Glutamatergic neuron (in vitro differentiated cells): ENCODE measurements at regions not wholly inside any gene's neighbourhood (a gene's known extent, or its start where the extent isn't known, plus 50 kb on each side); places are given as distances from the start of the nearest gene placed in this dataset.

Experiments used
- DNase-seq: peaks from one replicate; pipeline ENCODE4 v3.0.0; 2022
- H3K27ac Mint-ChIP-seq: one replicate; pipeline ENCODE4 v1.8.0; 2020; ENCODE audit warnings: mild to moderate bottlenecking, mixed read lengths, inconsistent platforms; ENCODE audit not compliant: unreplicated experiment
- H3K27me3 Mint-ChIP-seq: one replicate; pipeline ENCODE4 v1.8.0; 2020; ENCODE audit warnings: mild to moderate bottlenecking, moderate library complexity, mixed read lengths, inconsistent platforms; ENCODE audit not compliant: unreplicated experiment
- H3K36me3 Mint-ChIP-seq: one replicate; pipeline ENCODE4 v1.8.0; 2020; ENCODE audit warnings: mild to moderate bottlenecking, mixed read lengths, inconsistent platforms; ENCODE audit not compliant: unreplicated experiment
- H3K4me1 Mint-ChIP-seq: one replicate; pipeline ENCODE4 v1.8.0; 2020; ENCODE audit warnings: mild to moderate bottlenecking, low read depth, mixed read lengths, inconsistent platforms; ENCODE audit not compliant: unreplicated experiment
- H3K4me3 Mint-ChIP-seq: one replicate; pipeline ENCODE4 v1.8.0; 2020; ENCODE audit warnings: mild to moderate bottlenecking, mixed read lengths, inconsistent platforms; ENCODE audit not compliant: unreplicated experiment
- H3K9me3 Mint-ChIP-seq: one replicate; pipeline ENCODE4 v1.8.0; 2020; ENCODE audit warnings: mild to moderate bottlenecking, moderate library complexity, mixed read lengths, inconsistent platforms; ENCODE audit not compliant: unreplicated experiment
- TF ChIP-seq, protein P1 (sequence below): fragments of 200-600 bp; sonication (generic); IDR thresholded peaks from one replicate; pipeline ENCODE4 v1.5.0; 2021; ENCODE audit not compliant: partially characterized antibody, unreplicated experiment

DNA sequence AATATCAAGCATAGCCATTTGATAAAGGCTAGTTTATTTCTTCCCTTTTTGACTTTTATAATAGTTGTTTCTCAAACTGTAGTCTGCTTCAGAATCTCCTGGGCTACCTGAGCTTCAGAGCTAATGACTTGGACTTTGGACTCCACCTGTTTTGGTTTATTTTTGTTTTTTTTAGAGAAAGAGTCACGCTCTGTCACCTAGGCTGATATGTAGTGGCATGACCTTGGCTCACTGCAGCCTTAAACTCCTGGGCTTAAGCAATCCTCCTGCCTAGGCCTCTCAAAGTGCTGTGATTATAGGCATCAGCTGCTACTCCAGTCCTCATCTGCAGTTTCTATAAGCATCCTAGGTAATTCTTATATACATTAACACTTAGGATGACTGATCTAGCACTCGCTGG is 90.5 kb downstream of the DDIT4L start:
- H3K27ac Mint-ChIP-seq: no peak overlapping the region
- no peak overlapping the region for H3K4me3 Mint-ChIP-seq
- H3K9me3 Mint-ChIP-seq: no peaks in the 10 kb centered on the region
- H3K27me3 Mint-ChIP-seq: no peaks in the 10 kb centered on the region
- TF ChIP-seq, protein P1, sequence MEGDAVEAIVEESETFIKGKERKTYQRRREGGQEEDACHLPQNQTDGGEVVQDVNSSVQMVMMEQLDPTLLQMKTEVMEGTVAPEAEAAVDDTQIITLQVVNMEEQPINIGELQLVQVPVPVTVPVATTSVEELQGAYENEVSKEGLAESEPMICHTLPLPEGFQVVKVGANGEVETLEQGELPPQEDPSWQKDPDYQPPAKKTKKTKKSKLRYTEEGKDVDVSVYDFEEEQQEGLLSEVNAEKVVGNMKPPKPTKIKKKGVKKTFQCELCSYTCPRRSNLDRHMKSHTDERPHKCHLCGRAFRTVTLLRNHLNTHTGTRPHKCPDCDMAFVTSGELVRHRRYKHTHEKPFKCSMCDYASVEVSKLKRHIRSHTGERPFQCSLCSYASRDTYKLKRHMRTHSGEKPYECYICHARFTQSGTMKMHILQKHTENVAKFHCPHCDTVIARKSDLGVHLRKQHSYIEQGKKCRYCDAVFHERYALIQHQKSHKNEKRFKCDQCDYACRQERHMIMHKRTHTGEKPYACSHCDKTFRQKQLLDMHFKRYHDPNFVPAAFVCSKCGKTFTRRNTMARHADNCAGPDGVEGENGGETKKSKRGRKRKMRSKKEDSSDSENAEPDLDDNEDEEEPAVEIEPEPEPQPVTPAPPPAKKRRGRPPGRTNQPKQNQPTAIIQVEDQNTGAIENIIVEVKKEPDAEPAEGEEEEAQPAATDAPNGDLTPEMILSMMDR: no peak
- no peaks in the 10 kb centered on the region for H3K4me1 Mint-ChIP-seq
- no peak for DNase-seq
- H3K36me3 Mint-ChIP-seq: no peaks in the 10 kb centered on the region

DNA sequence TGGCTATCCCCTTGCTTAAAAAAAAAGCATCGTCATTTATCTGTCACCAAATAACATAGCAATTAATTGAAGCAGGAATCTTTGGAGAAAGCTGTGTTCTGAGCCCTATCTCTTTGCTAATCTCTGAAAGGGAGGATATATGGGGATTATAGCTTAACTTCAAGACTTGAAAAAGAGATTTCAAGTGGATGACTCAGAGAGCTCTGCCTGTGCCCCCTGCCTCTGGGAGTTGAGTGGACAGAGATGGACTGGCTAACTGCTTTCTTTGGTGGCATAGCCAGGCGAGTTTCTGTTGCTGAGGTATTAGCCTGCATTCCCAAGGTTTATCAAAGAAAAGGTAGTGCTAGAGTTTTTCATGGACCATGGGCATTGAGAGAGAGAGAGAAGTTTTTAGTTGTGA is 91.6 kb downstream of the DDIT4L start:
- Mint-ChIP-seq H3K4me1 (no peaks in the 10 kb centered on the region), H3K36me3 (no peaks in the 10 kb centered on the region), H3K27me3 (no peaks in the 10 kb centered on the region), H3K27ac (no peak overlapping the region), H3K4me3 (no peak overlapping the region), H3K9me3 (no peaks in the 10 kb centered on the region)
- TF ChIP-seq, protein P1: no peak
- no peak for DNase-seq

DNA sequence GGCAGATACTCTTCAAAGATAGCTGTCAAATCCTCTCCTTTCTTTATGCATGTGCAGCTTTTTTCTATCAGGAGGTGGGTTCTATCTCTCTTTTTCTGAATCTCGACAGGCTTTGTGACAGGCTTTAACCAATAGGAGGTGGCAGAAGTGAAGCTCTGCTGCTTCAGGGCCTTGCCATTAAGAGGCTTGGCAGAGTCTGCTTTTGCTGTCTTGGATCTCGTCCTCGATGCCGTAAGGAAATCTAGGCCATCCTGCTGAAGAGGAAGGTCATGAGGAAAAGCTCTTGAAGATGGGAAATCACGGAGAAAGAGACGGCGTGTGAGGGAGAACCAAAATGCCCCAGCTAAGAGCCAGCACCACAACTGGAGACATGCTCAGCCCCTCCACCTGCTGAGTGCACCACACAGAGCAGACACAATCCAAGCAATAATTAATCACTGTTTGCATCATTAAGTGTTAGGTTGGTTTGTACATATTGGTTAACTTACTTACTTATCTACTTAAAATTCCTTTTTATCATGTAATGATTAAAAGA is 92.2 kb downstream of the DDIT4L start:
- TF ChIP-seq, protein P1: no peak
- no peaks in the 10 kb centered on the region for H3K9me3 Mint-ChIP-seq
- DNase-seq: no peak
- H3K27ac Mint-ChIP-seq: no peak overlapping the region
- no peaks in the 10 kb centered on the region for H3K27me3 Mint-ChIP-seq
- peaks cover 2% of the 10 kb centered on the region for H3K4me1 Mint-ChIP-seq
- no peaks in the 10 kb centered on the region for H3K36me3 Mint-ChIP-seq
- H3K4me3 Mint-ChIP-seq: no peak overlapping the region

DNA sequence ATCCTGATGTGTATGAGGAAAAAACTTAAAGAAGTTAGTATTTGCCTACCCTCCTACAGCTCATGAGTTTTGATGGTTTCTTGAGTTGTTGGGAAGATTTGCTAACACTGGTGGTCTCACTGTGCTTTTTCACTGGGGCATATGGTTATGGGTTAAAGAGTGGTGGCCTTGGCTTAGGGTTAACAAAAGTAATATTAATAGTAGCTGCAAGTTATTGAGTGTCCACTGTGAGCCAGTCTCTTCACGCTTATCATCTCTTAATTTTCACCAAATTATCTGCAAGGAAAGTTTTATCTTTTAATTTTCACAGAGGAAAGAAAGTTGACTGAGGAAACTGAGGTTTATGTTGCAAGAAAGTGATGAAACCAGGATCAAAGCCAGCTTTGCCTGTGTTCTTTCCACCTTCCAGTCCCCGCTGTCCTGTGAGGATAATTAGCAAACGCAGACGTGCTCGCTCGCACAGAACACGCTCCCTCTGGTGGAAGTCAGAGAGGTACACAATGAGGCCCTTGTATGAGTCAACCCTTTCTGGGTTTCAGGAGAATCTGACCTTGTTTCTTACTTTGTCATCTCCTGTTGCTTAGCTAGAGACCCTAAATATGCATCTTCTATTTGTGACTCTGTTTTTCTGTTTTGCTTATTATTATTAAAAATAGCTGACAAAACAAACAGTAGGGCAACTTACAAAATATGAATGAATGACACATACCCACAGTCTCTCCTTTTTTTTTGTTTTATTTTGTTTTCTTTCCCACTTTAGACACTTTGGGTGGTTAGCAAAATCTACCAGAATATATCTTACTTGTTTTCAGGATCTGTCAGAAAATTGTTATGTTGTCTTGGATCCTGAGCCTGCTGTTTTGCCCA is 94.3 kb downstream of the DDIT4L start:
- TF ChIP-seq, protein P1: peak; percentile 44
- H3K27me3 Mint-ChIP-seq: no peaks in the 10 kb centered on the region
- peaks cover 4% of the 10 kb centered on the region for H3K4me1 Mint-ChIP-seq
- no peaks in the 10 kb centered on the region for H3K36me3 Mint-ChIP-seq
- no peaks in the 10 kb centered on the region for H3K9me3 Mint-ChIP-seq
- no peak overlapping the region for H3K4me3 Mint-ChIP-seq
- H3K27ac Mint-ChIP-seq: no peak overlapping the region
- DNase-seq: peak; percentile 56
